Endothelial cell of umbilical vein (primary cell): ENCODE measurements at regions not wholly inside any gene's neighbourhood (a gene's known extent, or its start where the extent isn't known, plus 50 kb on each side); places are given as distances from the start of the nearest gene placed in this dataset.

Experiments
- BruUV-seq: library from RNA; stranded (reverse); fragments of 400-500 nt; replicated peaks from 2 replicates; lab custom pipeline; 2021; lab: Mats Ljungman, UMichigan
- CTCF ChIA-PET: fragments of 300-600, 350-600 bp; sonication (Branson Sonifier 250); formaldehyde crosslinking; loops from one replicate; lab custom pipeline; 2021; ENCODE audit warnings: antibody characterized with exemption, inconsistent platforms; lab: Charles Lee
- POLR2A ChIA-PET: fragments of 300-600, 350-600 bp; sonication (Branson Sonifier 250); formaldehyde crosslinking; loops from one replicate; lab custom pipeline; 2021; ENCODE audit warnings: antibody characterized with exemption, inconsistent platforms; lab: Charles Lee
- DNase-seq: peaks from one replicate; pipeline ENCODE4 v3.0.0-alpha.2; 2011; ENCODE audit warnings: low read depth, low spot score
- FAIRE-seq: peaks from 2 replicates; lab custom pipeline; 2011; peaks lifted over from hg19 to GRCh38; lab: Jason Lieb, UNC
- H2AFZ ChIP-seq: 2 replicates; pipeline ENCODE4 v1.6.0; 2012; ENCODE audit warnings: low read depth, low read length, control low read depth, inconsistent platforms
- H3K27ac ChIP-seq: 2 replicates; pipeline ENCODE4 v1.5.1; 2011; ENCODE audit warnings: low read depth, mild to moderate bottlenecking, control low read depth, low read length, moderate library complexity; ENCODE audit not compliant: insufficient read depth
- H3K27me3 ChIP-seq, 2 experiments: 2 replicates each; pipeline versions ENCODE4 v1.6.0 to v1.6.1; 2011; ENCODE audit warnings: low read length in 2 of 2, mixed read lengths in 1 of 2; ENCODE audit not compliant: control insufficient read depth in 2 of 2, insufficient read depth in 2 of 2
- H3K36me3 ChIP-seq, 2 experiments: 2 replicates in 1 of 2; 3 replicates in 1 of 2; pipeline ENCODE4 v1.5.1; 2011; ENCODE audit warnings: low read length in 2 of 2, mild to moderate bottlenecking in 1 of 2, moderate library complexity in 1 of 2; ENCODE audit not compliant: control insufficient read depth in 2 of 2, insufficient read depth in 2 of 2; ENCODE audit errors: extremely low read depth in 1 of 2
- H3K4me1 ChIP-seq: 3 replicates; pipeline ENCODE4 v1.5.1; 2011; ENCODE audit warnings: mild to moderate bottlenecking, low read length; ENCODE audit not compliant: control insufficient read depth, insufficient read depth; ENCODE audit errors: extremely low read depth
- H3K4me2 ChIP-seq: 2 replicates; pipeline ENCODE4 v1.6.1; 2011; ENCODE audit warnings: low read length, control low read depth, mixed read lengths; ENCODE audit not compliant: insufficient read depth
- H3K4me3 ChIP-seq, 3 experiments: fragments of 200-600 bp in 1 of 3; sonication (generic), shearing (Covaris generic) in 1 of 3; replicated peaks in 1 of 3; 2 replicates each; pipeline ENCODE4 v1.5.1; 2011 to 2016; ENCODE audit warnings: control low read depth in 3 of 3, low read length in 3 of 3, mild to moderate bottlenecking in 2 of 3, inconsistent platforms in 1 of 3, low read depth in 1 of 3, moderate library complexity in 1 of 3; ENCODE audit not compliant: insufficient read depth in 1 of 3
- H3K79me2 ChIP-seq: 2 replicates; pipeline ENCODE4 v1.6.0; 2012; ENCODE audit warnings: low read length, inconsistent platforms; ENCODE audit not compliant: control insufficient read depth, insufficient read depth
- H3K9ac ChIP-seq: replicated peaks from 2 replicates; pipeline ENCODE3; 2011; ENCODE audit warnings: low read length, control low read depth; ENCODE audit not compliant: insufficient read depth; ENCODE audit errors: extremely low read depth
- H3K9me1 ChIP-seq: replicated peaks from 3 replicates; pipeline ENCODE4 v1.6.0; 2011; ENCODE audit warnings: mild to moderate bottlenecking, low read length; ENCODE audit not compliant: control insufficient read depth, insufficient read depth; ENCODE audit errors: extremely low read depth
- H3K9me3 ChIP-seq: replicated peaks from 2 replicates; pipeline ENCODE4 v1.5.1; 2012; ENCODE audit warnings: low read length, inconsistent platforms; ENCODE audit not compliant: control insufficient read depth, insufficient read depth
- H4K20me1 ChIP-seq: replicated peaks from 2 replicates; pipeline ENCODE3; 2011; ENCODE audit warnings: mild to moderate bottlenecking, low read length; ENCODE audit not compliant: control insufficient read depth, insufficient read depth; ENCODE audit errors: extremely low read depth
- EZH2 ChIP-seq: IDR thresholded peaks from 2 replicates; pipeline ENCODE4 v1.6.1; 2012; ENCODE audit warnings: borderline replicate concordance, low read depth, mild to moderate bottlenecking, moderate library complexity, low read length, inconsistent platforms; ENCODE audit not compliant: severe bottlenecking
- FOS ChIP-seq: IDR thresholded peaks from 2 replicates; pipeline ENCODE4 v1.6.1; 2011; ENCODE audit warnings: mild to moderate bottlenecking, low read length, moderate library complexity, borderline replicate concordance; ENCODE audit not compliant: insufficient read depth
- GATA2 ChIP-seq: IDR thresholded peaks from 2 replicates; pipeline ENCODE4 v1.7.0; 2011; ENCODE audit warnings: low read depth, mild to moderate bottlenecking, moderate library complexity, mixed read lengths, low read length; ENCODE audit not compliant: insufficient read length, insufficient read depth
- JUN ChIP-seq: IDR thresholded peaks from 2 replicates; pipeline ENCODE4 v1.6.1; 2011; ENCODE audit warnings: borderline replicate concordance, low read depth; ENCODE audit not compliant: insufficient read length, insufficient read depth
- MYC ChIP-seq: IDR thresholded peaks from one replicate; pipeline ENCODE4 v1.6.1; 2011; ENCODE audit warnings: mild to moderate bottlenecking, low read depth, low read length
- POLR2A ChIP-seq: IDR thresholded peaks from 2 replicates; pipeline ENCODE4 v1.6.1; 2012; ENCODE audit warnings: low read depth, mild to moderate bottlenecking, control low read depth, low read length
- POLR2AphosphoS5 ChIP-seq: IDR thresholded peaks from 2 replicates; pipeline ENCODE4 v1.6.1; 2012; ENCODE audit warnings: low read depth, mild to moderate bottlenecking, control low read depth, low read length, moderate library complexity; ENCODE audit not compliant: insufficient read depth
- dilution Hi-C: fragments of 300-500 bp; cut with MboI; formaldehyde crosslinking; loops from one replicate; pipeline ENCODE4 v1.15.0; 2019; ENCODE audit warnings: low sequenced_read_pairs; ENCODE audit not compliant: extremely low pct_ligation_motif_present
- intact Hi-C: fragments of 100-400 bp; cut with micrococcal nuclease; formaldehyde crosslinking; loops from one replicate; pipeline ENCODE4 v1.10.0; 2022
- TF ChIP-seq, protein P1 (sequence below): IDR thresholded peaks from 2 replicates; pipeline ENCODE4 v1.6.1; 2011; ENCODE audit not compliant: insufficient read depth, insufficient read length
- TF ChIP-seq, protein P2 (sequence below), 2 donors: IDR thresholded peaks; 1 replicate in 1 of 2; 2 replicates in 1 of 2; pipeline ENCODE4 v1.5.1; 2011; ENCODE audit warnings: low read length in 2 of 2, mild to moderate bottlenecking in 2 of 2, moderate library complexity in 2 of 2, control low read depth in 1 of 2, inconsistent platforms in 1 of 2, low read depth in 1 of 2; ENCODE audit not compliant: insufficient read depth in 1 of 2; ENCODE audit errors: extremely low read depth in 1 of 2

DNA sequence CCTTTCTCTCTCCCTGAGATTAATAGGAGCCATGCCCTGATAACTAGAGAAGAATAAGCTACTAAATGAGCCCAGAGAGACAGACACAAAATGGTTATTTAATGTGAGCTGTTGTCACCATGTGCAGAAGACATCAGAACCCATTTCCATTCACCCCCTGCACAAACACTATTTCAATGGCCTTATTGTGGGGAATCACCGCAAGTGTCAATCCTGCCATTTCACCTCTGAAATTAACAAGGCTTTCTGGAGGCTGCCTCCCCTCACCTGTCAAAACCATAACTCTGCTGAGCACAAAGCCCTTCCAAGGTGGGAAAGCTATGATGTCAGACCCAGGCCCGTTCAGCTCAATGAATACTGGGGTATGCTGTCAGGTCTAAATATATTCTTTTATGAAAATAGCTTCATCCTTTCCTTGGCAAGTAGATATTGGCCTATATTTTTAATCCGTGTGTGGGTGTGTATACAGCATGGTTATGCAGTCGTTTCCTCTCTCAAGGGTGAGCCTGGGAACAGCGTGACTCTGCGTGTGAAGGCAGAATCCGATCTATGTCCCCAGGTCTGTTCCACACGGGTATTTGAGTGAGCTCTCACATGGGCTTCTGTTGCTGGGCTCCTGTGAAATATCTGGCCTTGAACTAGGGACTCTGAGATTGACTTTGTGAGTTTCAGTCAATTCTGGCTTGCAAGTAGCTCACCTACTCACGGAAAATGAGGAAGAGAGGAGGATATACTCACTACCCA, 266.3 kb downstream of the FBXW7 start:
- Histone ChIP-seq H3K27me3 (no peaks in the 10 kb centered on the region), H3K9me1 (no peaks in the 10 kb centered on the region), H4K20me1 (no peaks in the 10 kb centered on the region), H3K4me1 (peaks cover 8% of the 10 kb centered on the region), H3K79me2 (no peaks in the 10 kb centered on the region), H3K9me3 (no peaks in the 10 kb centered on the region), H3K36me3 (no peaks in the 10 kb centered on the region), H2AFZ (no peak overlapping the region), H3K4me2 (no peak overlapping the region), H3K27ac (no peak overlapping the region), H3K9ac (no peak overlapping the region), H3K4me3 (no peak overlapping the region)
- CTCF ChIA-PET: interaction anchor here (2.1 kb wide), 1 partner anchor 8 kb away, joined by 6 read pairs; no protein-coding TSS in a partner anchor
- FAIRE-seq: no peak
- TF ChIP-seq, protein P1, sequence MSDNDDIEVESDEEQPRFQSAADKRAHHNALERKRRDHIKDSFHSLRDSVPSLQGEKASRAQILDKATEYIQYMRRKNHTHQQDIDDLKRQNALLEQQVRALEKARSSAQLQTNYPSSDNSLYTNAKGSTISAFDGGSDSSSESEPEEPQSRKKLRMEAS: no peak
- TF ChIP-seq, protein P2, sequence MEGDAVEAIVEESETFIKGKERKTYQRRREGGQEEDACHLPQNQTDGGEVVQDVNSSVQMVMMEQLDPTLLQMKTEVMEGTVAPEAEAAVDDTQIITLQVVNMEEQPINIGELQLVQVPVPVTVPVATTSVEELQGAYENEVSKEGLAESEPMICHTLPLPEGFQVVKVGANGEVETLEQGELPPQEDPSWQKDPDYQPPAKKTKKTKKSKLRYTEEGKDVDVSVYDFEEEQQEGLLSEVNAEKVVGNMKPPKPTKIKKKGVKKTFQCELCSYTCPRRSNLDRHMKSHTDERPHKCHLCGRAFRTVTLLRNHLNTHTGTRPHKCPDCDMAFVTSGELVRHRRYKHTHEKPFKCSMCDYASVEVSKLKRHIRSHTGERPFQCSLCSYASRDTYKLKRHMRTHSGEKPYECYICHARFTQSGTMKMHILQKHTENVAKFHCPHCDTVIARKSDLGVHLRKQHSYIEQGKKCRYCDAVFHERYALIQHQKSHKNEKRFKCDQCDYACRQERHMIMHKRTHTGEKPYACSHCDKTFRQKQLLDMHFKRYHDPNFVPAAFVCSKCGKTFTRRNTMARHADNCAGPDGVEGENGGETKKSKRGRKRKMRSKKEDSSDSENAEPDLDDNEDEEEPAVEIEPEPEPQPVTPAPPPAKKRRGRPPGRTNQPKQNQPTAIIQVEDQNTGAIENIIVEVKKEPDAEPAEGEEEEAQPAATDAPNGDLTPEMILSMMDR (IDR thresholded peaks at IDR 0.05; ENCODE audit: extremely low read depth in 1 of 2, insufficient read depth in 1 of 2, low read depth in 1 of 2, low read length in 2 of 2): no peak
- TF ChIP-seq POLR2AphosphoS5: no peak
- TF ChIP-seq GATA2: no peak
- no peak for TF ChIP-seq JUN
- TF ChIP-seq EZH2: no peak
- TF ChIP-seq POLR2A: no peak
- no peak for TF ChIP-seq FOS
- TF ChIP-seq MYC: no peak
- no TSS peak for BruUV-seq
- dilution Hi-C loops (no loop called here), intact Hi-C loops (no loop called here)
- POLR2A ChIA-PET: no interaction called here
- no peak for DNase-seq
